ENCODE measurements at regions not wholly inside any gene's neighbourhood (a gene's known extent, or its start where the extent isn't known, plus 50 kb on each side); places are given as distances from the start of the nearest gene placed in this dataset.

DNA sequence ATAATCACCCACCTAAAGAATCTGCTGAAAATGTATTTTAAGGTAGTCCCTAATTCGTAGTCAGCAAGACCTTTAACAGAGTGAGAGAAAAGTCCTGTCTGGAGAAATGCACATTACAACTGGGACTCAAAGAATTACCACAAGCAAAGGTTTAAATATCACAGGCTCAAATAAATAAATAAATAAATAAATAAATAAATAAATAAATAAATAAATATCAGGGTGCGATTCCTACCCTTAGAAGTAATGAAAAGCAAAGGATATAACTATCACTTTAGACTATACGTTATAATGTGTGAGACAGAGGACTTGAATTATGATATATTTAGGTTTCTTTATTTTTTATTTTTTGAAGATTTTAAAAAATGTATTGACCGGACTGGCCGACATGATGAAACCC, 522.5 kb upstream of the ATXN7L3B start:
- no peak overlapping the region for H3K27ac ChIP-seq (ENCODE audit: low read depth)
- H3F3A ChIP-seq (replicated peaks; ENCODE audit: low read depth) = no peaks in the 10 kb centered on the region
- no peak overlapping the region for H2AFZ ChIP-seq
- no peaks in the 10 kb centered on the region for H3K36me3 ChIP-seq (ENCODE audit: insufficient read depth)
- Mint-ChIP-seq H3K9me3 (no peaks in the 10 kb centered on the region), H3K27me3 (ENCODE audit: insufficient read depth, low read depth, poor library complexity) (no peaks in the 10 kb centered on the region), H3K4me3 (no peak overlapping the region), H3K36me3 (ENCODE audit: low read depth) (no peaks in the 10 kb centered on the region), H3K27ac (no peak overlapping the region), H3K4me1 (peaks cover 14% of the 10 kb centered on the region)
- no peaks in the 10 kb centered on the region for H3K79me2 ChIP-seq (replicated peaks; ENCODE audit: insufficient read depth)
- H3K4me1 ChIP-seq (ENCODE audit: insufficient read depth) = peaks cover 17% of the 10 kb centered on the region
- DNase-seq (ENCODE audit: low spot score) (no peak), ATAC-seq (no peak)
- H3K27me3 ChIP-seq (ENCODE audit: insufficient read depth) = no peaks in the 10 kb centered on the region
- no peak overlapping the region for H3K4me3 ChIP-seq
- no peaks in the 10 kb centered on the region for H4K20me1 ChIP-seq (replicated peaks; ENCODE audit: insufficient read depth)
- TF ChIP-seq ZNF114 (CRISPR knock-in tag; IDR thresholded peaks at IDR 0.05) (no peak), EZH2 (IDR thresholded peaks at IDR 0.05; ENCODE audit: low read depth, unreplicated experiment) (no peak), NANOG (IDR thresholded peaks at IDR 0.05; ENCODE audit: borderline replicate concordance) (no peak), CTCF (conservative IDR thresholded peaks at IDR 0.05; ENCODE audit: low read depth in 2 of 2) (no peak), ZNF331 (CRISPR knock-in tag; IDR thresholded peaks at IDR 0.05; ENCODE audit: low read depth) (no peak), STAT1 (IDR thresholded peaks at IDR 0.05; ENCODE audit: unreplicated experiment) (no peak), CREB1 (CRISPR knock-in tag; IDR thresholded peaks at IDR 0.05; ENCODE audit: low read depth) (no peak), JUNB (IDR thresholded peaks at IDR 0.05; ENCODE audit: unreplicated experiment) (no peak), POLR2AphosphoS5 (IDR thresholded peaks at IDR 0.05; ENCODE audit: low read depth) (no peak), EZH2phosphoT487 (IDR thresholded peaks at IDR 0.05; ENCODE audit: unreplicated experiment) (no peak)
- TF ChIP-seq, protein P1, sequence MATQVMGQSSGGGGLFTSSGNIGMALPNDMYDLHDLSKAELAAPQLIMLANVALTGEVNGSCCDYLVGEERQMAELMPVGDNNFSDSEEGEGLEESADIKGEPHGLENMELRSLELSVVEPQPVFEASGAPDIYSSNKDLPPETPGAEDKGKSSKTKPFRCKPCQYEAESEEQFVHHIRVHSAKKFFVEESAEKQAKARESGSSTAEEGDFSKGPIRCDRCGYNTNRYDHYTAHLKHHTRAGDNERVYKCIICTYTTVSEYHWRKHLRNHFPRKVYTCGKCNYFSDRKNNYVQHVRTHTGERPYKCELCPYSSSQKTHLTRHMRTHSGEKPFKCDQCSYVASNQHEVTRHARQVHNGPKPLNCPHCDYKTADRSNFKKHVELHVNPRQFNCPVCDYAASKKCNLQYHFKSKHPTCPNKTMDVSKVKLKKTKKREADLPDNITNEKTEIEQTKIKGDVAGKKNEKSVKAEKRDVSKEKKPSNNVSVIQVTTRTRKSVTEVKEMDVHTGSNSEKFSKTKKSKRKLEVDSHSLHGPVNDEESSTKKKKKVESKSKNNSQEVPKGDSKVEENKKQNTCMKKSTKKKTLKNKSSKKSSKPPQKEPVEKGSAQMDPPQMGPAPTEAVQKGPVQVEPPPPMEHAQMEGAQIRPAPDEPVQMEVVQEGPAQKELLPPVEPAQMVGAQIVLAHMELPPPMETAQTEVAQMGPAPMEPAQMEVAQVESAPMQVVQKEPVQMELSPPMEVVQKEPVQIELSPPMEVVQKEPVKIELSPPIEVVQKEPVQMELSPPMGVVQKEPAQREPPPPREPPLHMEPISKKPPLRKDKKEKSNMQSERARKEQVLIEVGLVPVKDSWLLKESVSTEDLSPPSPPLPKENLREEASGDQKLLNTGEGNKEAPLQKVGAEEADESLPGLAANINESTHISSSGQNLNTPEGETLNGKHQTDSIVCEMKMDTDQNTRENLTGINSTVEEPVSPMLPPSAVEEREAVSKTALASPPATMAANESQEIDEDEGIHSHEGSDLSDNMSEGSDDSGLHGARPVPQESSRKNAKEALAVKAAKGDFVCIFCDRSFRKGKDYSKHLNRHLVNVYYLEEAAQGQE (IDR thresholded peaks at IDR 0.05; ENCODE audit: unreplicated experiment) = no peak
- TF ChIP-seq, protein P2, sequence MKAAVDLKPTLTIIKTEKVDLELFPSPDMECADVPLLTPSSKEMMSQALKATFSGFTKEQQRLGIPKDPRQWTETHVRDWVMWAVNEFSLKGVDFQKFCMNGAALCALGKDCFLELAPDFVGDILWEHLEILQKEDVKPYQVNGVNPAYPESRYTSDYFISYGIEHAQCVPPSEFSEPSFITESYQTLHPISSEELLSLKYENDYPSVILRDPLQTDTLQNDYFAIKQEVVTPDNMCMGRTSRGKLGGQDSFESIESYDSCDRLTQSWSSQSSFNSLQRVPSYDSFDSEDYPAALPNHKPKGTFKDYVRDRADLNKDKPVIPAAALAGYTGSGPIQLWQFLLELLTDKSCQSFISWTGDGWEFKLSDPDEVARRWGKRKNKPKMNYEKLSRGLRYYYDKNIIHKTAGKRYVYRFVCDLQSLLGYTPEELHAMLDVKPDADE (IDR thresholded peaks at IDR 0.05) = no peak
- TF ChIP-seq, protein P3, sequence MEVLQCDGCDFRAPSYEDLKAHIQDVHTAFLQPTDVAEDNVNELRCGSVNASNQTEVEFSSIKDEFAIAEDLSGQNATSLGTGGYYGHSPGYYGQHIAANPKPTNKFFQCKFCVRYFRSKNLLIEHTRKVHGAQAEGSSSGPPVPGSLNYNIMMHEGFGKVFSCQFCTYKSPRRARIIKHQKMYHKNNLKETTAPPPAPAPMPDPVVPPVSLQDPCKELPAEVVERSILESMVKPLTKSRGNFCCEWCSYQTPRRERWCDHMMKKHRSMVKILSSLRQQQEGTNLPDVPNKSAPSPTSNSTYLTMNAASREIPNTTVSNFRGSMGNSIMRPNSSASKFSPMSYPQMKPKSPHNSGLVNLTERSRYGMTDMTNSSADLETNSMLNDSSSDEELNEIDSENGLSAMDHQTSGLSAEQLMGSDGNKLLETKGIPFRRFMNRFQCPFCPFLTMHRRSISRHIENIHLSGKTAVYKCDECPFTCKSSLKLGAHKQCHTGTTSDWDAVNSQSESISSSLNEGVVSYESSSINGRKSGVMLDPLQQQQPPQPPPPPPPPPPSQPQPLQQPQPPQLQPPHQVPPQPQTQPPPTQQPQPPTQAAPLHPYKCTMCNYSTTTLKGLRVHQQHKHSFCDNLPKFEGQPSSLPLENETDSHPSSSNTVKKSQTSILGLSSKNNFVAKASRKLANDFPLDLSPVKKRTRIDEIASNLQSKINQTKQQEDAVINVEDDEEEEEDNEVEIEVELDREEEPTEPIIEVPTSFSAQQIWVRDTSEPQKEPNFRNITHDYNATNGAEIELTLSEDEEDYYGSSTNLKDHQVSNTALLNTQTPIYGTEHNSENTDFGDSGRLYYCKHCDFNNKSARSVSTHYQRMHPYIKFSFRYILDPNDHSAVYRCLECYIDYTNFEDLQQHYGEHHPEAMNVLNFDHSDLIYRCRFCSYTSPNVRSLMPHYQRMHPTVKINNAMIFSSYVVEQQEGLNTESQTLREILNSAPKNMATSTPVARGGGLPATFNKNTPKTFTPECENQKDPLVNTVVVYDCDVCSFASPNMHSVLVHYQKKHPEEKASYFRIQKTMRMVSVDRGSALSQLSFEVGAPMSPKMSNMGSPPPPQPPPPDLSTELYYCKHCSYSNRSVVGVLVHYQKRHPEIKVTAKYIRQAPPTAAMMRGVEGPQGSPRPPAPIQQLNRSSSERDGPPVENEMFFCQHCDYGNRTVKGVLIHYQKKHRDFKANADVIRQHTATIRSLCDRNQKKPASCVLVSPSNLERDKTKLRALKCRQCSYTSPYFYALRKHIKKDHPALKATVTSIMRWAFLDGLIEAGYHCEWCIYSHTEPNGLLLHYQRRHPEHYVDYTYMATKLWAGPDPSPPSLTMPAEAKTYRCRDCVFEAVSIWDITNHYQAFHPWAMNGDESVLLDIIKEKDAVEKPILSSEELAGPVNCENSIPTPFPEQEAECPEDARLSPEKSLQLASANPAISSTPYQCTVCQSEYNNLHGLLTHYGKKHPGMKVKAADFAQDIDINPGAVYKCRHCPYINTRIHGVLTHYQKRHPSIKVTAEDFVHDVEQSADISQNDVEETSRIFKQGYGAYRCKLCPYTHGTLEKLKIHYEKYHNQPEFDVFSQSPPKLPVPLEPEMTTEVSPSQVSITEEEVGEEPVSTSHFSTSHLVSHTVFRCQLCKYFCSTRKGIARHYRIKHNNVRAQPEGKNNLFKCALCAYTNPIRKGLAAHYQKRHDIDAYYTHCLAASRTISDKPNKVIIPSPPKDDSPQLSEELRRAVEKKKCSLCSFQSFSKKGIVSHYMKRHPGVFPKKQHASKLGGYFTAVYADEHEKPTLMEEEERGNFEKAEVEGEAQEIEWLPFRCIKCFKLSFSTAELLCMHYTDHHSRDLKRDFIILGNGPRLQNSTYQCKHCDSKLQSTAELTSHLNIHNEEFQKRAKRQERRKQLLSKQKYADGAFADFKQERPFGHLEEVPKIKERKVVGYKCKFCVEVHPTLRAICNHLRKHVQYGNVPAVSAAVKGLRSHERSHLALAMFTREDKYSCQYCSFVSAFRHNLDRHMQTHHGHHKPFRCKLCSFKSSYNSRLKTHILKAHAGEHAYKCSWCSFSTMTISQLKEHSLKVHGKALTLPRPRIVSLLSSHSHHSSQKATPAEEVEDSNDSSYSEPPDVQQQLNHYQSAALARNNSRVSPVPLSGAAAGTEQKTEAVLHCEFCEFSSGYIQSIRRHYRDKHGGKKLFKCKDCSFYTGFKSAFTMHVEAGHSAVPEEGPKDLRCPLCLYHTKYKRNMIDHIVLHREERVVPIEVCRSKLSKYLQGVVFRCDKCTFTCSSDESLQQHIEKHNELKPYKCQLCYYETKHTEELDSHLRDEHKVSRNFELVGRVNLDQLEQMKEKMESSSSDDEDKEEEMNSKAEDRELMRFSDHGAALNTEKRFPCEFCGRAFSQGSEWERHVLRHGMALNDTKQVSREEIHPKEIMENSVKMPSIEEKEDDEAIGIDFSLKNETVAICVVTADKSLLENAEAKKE (CRISPR knock-in tag; IDR thresholded peaks at IDR 0.05) = no peak
- no peak overlapping the region for H3K4me2 ChIP-seq
- no peaks in the 10 kb centered on the region for H3K9me2 ChIP-seq (ENCODE audit: insufficient read depth)

All from GM23338 (cell line).